GM18907 (cell line): ENCODE measurements at regions not wholly inside any gene's neighbourhood (a gene's known extent, or its start where the extent isn't known, plus 50 kb on each side); places are given as distances from the start of the nearest gene placed in this dataset.
"Not testable (repeated sequence)": the region's sequence is repeated elsewhere in the genome, so short reads cannot be mapped to it uniquely, and the experiment has no call there.

Experiments
- ATAC-seq: cut with Tn5 transposase; IDR thresholded peaks from one replicate; pipeline ENCODE4 v1.9.1; 2021; ENCODE audit warnings: mild to moderate bottlenecking, moderate library complexity; ENCODE audit not compliant: unreplicated experiment

GRCh38 chr18:34280000-34280399 lies 55.3 kb upstream of the NOL4 start:
- no peak for ATAC-seq

GRCh38 chr18:34280653-34281052 lies 55.9 kb upstream of the NOL4 start:
- ATAC-seq: no peak

GRCh38 chr18:34281290-34281689 lies 56.6 kb upstream of the NOL4 start:
- no peak for ATAC-seq

GRCh38 chr18:34281722-34282121 lies 57.0 kb upstream of the NOL4 start:
- no peak for ATAC-seq

GRCh38 chr18:34283506-34283905 lies 58.8 kb upstream of the NOL4 start:
- no peak for ATAC-seq

- no peak for ATAC-seq
These were observed 63.1 kb upstream of the NOL4 start for GRCh38 chr18:34287825-34288224.

- no peak for ATAC-seq
These were observed 67.9 kb upstream of the NOL4 start for GRCh38 chr18:34292594-34292993.

GRCh38 chr18:34297287-34297686 lies 72.6 kb upstream of the NOL4 start:
- no peak for ATAC-seq

GRCh38 chr18:34299828-34300227 lies 75.1 kb upstream of the NOL4 start:
- ATAC-seq: no peak

- no peak for ATAC-seq
These were observed 86.8 kb upstream of the NOL4 start for GRCh38 chr18:34311468-34311867.

GRCh38 chr18:34314847-34315246 lies 90.1 kb upstream of the NOL4 start:
- no peak for ATAC-seq

GRCh38 chr18:34315591-34316352 lies 91.1 kb upstream of the NOL4 start:
- no peak for ATAC-seq

GRCh38 chr18:34320267-34320666 lies 95.6 kb upstream of the NOL4 start:
- ATAC-seq: no peak

- peak; percentile 93 for ATAC-seq
These were observed 96.4 kb upstream of the NOL4 start for GRCh38 chr18:34321066-34321465.

GRCh38 chr18:34322365-34323289 lies 97.9 kb upstream of the NOL4 start:
- peak; percentile 79 for ATAC-seq

- ATAC-seq: no peak
These were observed 105.1 kb upstream of the NOL4 start for GRCh38 chr18:34329840-34330239.

GRCh38 chr18:34330308-34330707 lies 105.6 kb upstream of the NOL4 start:
- no peak for ATAC-seq

GRCh38 chr18:34330907-34331306 lies 106.2 kb upstream of the NOL4 start:
- not testable (repeated sequence) for ATAC-seq

GRCh38 chr18:34331343-34331742 lies 106.6 kb upstream of the NOL4 start:
- ATAC-seq: not testable (repeated sequence)

GRCh38 chr18:34339155-34339554 lies 114.4 kb upstream of the NOL4 start:
- no peak for ATAC-seq

- ATAC-seq: no peak
These were observed 118.2 kb upstream of the NOL4 start for GRCh38 chr18:34342960-34343359.

- no peak for ATAC-seq
These were observed 121.0 kb upstream of the NOL4 start for GRCh38 chr18:34345738-34346137.
